ENCODE measurements at regions not wholly inside any gene's neighbourhood (a gene's known extent, or its start where the extent isn't known, plus 50 kb on each side); places are given as distances from the start of the nearest gene placed in this dataset.

- TF ChIP-seq NFE2L2 (conservative IDR thresholded peaks at IDR 0.05; ENCODE audit: low read length) (no peak), REST (IDR thresholded peaks at IDR 0.05) (no peak), CTCF (IDR thresholded peaks at IDR 0.05) (no peak), ZFP36 (IDR thresholded peaks at IDR 0.05; ENCODE audit: borderline replicate concordance, partially characterized antibody) (no peak), HDAC2 (IDR thresholded peaks at IDR 0.05) (no peak), USF2 (IDR thresholded peaks at IDR 0.05) (no peak), RCOR1 (IDR thresholded peaks at IDR 0.05; ENCODE audit: low read depth, low read length) (no peak)
Measured at GRCh38 chr3:102980355-102980696, 545.5 kb downstream of the ZPLD1 start.

All from A549 (cell line).